ENCODE measurements at regions not wholly inside any gene's neighbourhood (a gene's known extent, or its start where the extent isn't known, plus 50 kb on each side); places are given as distances from the start of the nearest gene placed in this dataset.

GRCh38 chr4:166366012-166366411, 493.0 kb downstream of the TLL1 start:
- no peak for DNase-seq

- DNase-seq: no peak
Measured at GRCh38 chr4:166377578-166377977, 504.5 kb downstream of the TLL1 start.

- no peak for DNase-seq
Measured at GRCh38 chr4:166386491-166387360, 513.7 kb downstream of the TLL1 start.

- DNase-seq: no peak
Measured at GRCh38 chr4:166391501-166391900, 518.5 kb downstream of the TLL1 start.

- no peak for DNase-seq
Measured at GRCh38 chr4:166399021-166399420, 526.0 kb downstream of the TLL1 start.

- no peak for DNase-seq
Measured at GRCh38 chr4:166400270-166400894, 527.3 kb downstream of the TLL1 start.

GRCh38 chr4:166413356-166413755, 540.3 kb downstream of the TLL1 start:
- DNase-seq: no peak

GRCh38 chr4:166414431-166414830, 541.4 kb downstream of the TLL1 start:
- DNase-seq: no peak

GRCh38 chr4:166415749-166416148, 542.7 kb downstream of the TLL1 start:
- DNase-seq: no peak

GRCh38 chr4:166421556-166422156, 548.6 kb downstream of the TLL1 start:
- DNase-seq: no peak

GRCh38 chr4:166422475-166422874, 549.4 kb downstream of the TLL1 start:
- DNase-seq: no peak

- no peak for DNase-seq
Measured at GRCh38 chr4:166426300-166426863, 553.3 kb downstream of the TLL1 start.

GRCh38 chr4:166432125-166432524, 559.1 kb downstream of the TLL1 start:
- no peak for DNase-seq

- DNase-seq: no peak
Measured at GRCh38 chr4:166432842-166433241, 559.8 kb downstream of the TLL1 start.

GRCh38 chr4:166435449-166435848, 562.4 kb downstream of the TLL1 start:
- no peak for DNase-seq

- DNase-seq: no peak
Measured at GRCh38 chr4:166458756-166459155, 585.7 kb downstream of the TLL1 start.

- no peak for DNase-seq
Measured at GRCh38 chr4:166459621-166460020, 586.6 kb downstream of the TLL1 start.

- no peak for DNase-seq
Measured at GRCh38 chr4:166460769-166461550, 587.9 kb downstream of the TLL1 start.

GRCh38 chr4:166481055-166481454, 608.0 kb downstream of the TLL1 start:
- no peak for DNase-seq

- no peak for DNase-seq
Measured at GRCh38 chr4:166481739-166482138, 608.7 kb downstream of the TLL1 start.

GRCh38 chr4:166482758-166483157, 609.7 kb downstream of the TLL1 start:
- no peak for DNase-seq

GRCh38 chr4:166491635-166492034, 618.6 kb downstream of the TLL1 start:
- no peak for DNase-seq

GRCh38 chr4:166493924-166494345, 620.9 kb downstream of the TLL1 start:
- no peak for DNase-seq

Measured in T-helper 2 cell (primary cell).